BE2C (cell line): ENCODE measurements at regions not wholly inside any gene's neighbourhood (a gene's known extent, or its start where the extent isn't known, plus 50 kb on each side); places are given as distances from the start of the nearest gene placed in this dataset.

Experiments used
- DNase-seq: peaks from one replicate; pipeline ENCODE4 v3.0.0-alpha.2; 2020
- H3K27me3 ChIP-seq: fragments of 250-450 bp; sonication (Bioruptor Pico); 2 replicates; pipeline ENCODE4 v1.5.1; 2020; ENCODE audit warnings: mild to moderate bottlenecking
- H3K36me3 ChIP-seq: fragments of 250-450 bp; sonication (Bioruptor Pico); 2 replicates; pipeline ENCODE4 v1.5.1; 2020; ENCODE audit warnings: mild to moderate bottlenecking
- H3K4me1 ChIP-seq: fragments of 250-450 bp; sonication (Bioruptor Pico); 2 replicates; pipeline ENCODE4 v1.5.1; 2020
- H3K4me3 ChIP-seq: 2 replicates; pipeline ENCODE4 v1.5.1; 2011; ENCODE audit warnings: low read depth, low read length
- H3K9me3 ChIP-seq: fragments of 250-450 bp; sonication (Bioruptor Pico); 2 replicates; pipeline ENCODE4 v1.5.1; 2020
- TF ChIP-seq, protein P1 (sequence below): IDR thresholded peaks from 2 replicates; pipeline ENCODE4 v1.5.1; 2012; ENCODE audit warnings: mild to moderate bottlenecking, low read depth, low read length

- H3K27me3 ChIP-seq, result no peaks in the 10 kb centered on the region
- no peaks in the 10 kb centered on the region for H3K9me3 ChIP-seq
- DNase-seq, result no peak
- no peak overlapping the region for H3K4me3 ChIP-seq
- TF ChIP-seq, protein P1, sequence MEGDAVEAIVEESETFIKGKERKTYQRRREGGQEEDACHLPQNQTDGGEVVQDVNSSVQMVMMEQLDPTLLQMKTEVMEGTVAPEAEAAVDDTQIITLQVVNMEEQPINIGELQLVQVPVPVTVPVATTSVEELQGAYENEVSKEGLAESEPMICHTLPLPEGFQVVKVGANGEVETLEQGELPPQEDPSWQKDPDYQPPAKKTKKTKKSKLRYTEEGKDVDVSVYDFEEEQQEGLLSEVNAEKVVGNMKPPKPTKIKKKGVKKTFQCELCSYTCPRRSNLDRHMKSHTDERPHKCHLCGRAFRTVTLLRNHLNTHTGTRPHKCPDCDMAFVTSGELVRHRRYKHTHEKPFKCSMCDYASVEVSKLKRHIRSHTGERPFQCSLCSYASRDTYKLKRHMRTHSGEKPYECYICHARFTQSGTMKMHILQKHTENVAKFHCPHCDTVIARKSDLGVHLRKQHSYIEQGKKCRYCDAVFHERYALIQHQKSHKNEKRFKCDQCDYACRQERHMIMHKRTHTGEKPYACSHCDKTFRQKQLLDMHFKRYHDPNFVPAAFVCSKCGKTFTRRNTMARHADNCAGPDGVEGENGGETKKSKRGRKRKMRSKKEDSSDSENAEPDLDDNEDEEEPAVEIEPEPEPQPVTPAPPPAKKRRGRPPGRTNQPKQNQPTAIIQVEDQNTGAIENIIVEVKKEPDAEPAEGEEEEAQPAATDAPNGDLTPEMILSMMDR, result no peak
- no peaks in the 10 kb centered on the region for H3K36me3 ChIP-seq
- H3K4me1 ChIP-seq, result no peaks in the 10 kb centered on the region
Observed at GRCh38 chr1:104825401-104825800, 1075.7 kb downstream of the AMY1C start.

GRCh38 chr1:104830534-104830933, 1080.8 kb downstream of the AMY1C start:
- no peak overlapping the region for H3K4me3 ChIP-seq
- H3K27me3 ChIP-seq, result no peaks in the 10 kb centered on the region
- H3K9me3 ChIP-seq, result no peaks in the 10 kb centered on the region
- no peaks in the 10 kb centered on the region for H3K36me3 ChIP-seq
- TF ChIP-seq, protein P1, result no peak
- DNase-seq, result no peak
- H3K4me1 ChIP-seq, result no peaks in the 10 kb centered on the region

DNA sequence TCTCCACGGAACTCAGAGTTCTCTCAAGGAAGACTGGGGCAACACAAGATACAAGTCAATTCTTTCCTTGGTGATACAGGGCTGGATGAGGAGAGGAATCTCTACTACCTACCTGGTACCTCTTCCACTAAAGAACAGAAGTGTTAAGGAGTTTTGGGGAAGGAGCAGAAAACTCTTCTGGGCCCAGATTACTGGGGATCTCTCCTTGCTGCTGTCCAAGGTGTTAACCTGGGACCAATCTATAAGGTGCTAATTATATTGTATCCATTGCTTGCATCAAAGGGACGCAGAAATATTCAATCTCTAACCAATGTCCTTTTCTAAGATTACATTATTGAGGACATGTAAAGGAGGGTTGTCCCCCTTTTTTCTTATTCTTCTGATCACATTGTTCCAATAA, 1102.5 kb downstream of the AMY1C start:
- H3K4me3 ChIP-seq, result no peak overlapping the region
- H3K36me3 ChIP-seq, result no peaks in the 10 kb centered on the region
- no peaks in the 10 kb centered on the region for H3K9me3 ChIP-seq
- H3K4me1 ChIP-seq, result no peaks in the 10 kb centered on the region
- no peak for DNase-seq
- TF ChIP-seq, protein P1, result no peak
- no peaks in the 10 kb centered on the region for H3K27me3 ChIP-seq

GRCh38 chr1:104853276-104853675, 1103.6 kb downstream of the AMY1C start:
- H3K36me3 ChIP-seq, result no peaks in the 10 kb centered on the region
- no peak for DNase-seq
- H3K4me3 ChIP-seq, result no peak overlapping the region
- H3K9me3 ChIP-seq, result no peaks in the 10 kb centered on the region
- H3K4me1 ChIP-seq, result no peaks in the 10 kb centered on the region
- TF ChIP-seq, protein P1, result no peak
- no peaks in the 10 kb centered on the region for H3K27me3 ChIP-seq

- Histone ChIP-seq H3K9me3 (no peaks in the 10 kb centered on the region), H3K27me3 (no peaks in the 10 kb centered on the region), H3K36me3 (no peaks in the 10 kb centered on the region), H3K4me1 (no peaks in the 10 kb centered on the region), H3K4me3 (no peak overlapping the region)
- DNase-seq, result no peak
- TF ChIP-seq, protein P1, result no peak
Observed at GRCh38 chr1:104854529-104854928, 1104.8 kb downstream of the AMY1C start.

DNA sequence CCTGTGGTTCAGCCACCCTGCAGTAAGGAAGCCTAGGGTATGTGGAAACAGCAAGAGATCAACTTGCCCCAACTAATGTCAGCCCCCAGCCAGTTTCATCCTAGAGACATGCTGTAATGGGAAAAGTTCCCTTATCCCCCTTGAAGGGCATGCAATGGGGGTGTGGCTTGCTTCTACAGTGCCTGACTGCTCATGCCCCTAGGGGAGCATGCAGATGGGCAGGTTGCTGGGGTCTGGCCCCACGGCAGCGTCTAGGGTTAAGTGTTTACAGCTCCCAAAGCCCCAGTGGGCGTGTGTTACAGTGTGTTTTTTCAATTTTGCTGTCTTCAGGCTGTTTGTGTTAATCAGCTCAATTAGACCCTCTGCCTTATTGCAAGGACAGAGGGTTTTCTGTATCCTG, 1105.9 kb downstream of the AMY1C start:
- Histone ChIP-seq H3K9me3 (no peaks in the 10 kb centered on the region), H3K4me3 (no peak overlapping the region), H3K27me3 (no peaks in the 10 kb centered on the region), H3K4me1 (no peaks in the 10 kb centered on the region), H3K36me3 (no peaks in the 10 kb centered on the region)
- peak; percentile 23 for DNase-seq
- TF ChIP-seq, protein P1, result no peak
